Stimulated activated CD8-positive, alpha-beta memory T cell treated with anti-CD3 and anti-CD28 coated beads, Interleukin-4, amount 100 ng/mL, for 24 hours (primary cell): ENCODE measurements at regions not wholly inside any gene's neighbourhood (a gene's known extent, or its start where the extent isn't known, plus 50 kb on each side); places are given as distances from the start of the nearest gene placed in this dataset.

Source experiments
- DNase-seq: peaks from one replicate; pipeline ENCODE4 v3.0.0-alpha.2; 2020; ENCODE audit warnings: low read depth

DNA sequence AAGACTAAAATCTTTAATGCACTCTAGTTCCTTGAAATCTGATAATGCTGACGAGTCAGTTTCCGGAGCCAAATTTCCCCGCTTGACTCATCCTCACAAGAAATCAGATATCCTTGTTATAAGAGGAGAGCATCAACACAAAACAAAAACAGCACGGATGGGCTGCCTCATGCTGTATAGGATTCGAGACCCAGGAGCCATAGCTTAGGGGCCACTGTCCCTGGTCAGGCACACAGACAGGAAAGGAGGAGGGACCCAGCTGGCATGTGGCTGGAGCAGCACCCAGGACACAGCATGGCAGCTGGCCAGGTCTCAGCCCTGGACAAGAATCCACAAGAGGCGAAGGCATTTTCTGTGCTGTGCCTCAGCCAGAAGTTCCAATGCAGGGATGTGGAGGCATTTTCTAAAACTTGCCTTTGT is 110.2 kb upstream of the SPATA13 start:
- no peak for DNase-seq

DNA sequence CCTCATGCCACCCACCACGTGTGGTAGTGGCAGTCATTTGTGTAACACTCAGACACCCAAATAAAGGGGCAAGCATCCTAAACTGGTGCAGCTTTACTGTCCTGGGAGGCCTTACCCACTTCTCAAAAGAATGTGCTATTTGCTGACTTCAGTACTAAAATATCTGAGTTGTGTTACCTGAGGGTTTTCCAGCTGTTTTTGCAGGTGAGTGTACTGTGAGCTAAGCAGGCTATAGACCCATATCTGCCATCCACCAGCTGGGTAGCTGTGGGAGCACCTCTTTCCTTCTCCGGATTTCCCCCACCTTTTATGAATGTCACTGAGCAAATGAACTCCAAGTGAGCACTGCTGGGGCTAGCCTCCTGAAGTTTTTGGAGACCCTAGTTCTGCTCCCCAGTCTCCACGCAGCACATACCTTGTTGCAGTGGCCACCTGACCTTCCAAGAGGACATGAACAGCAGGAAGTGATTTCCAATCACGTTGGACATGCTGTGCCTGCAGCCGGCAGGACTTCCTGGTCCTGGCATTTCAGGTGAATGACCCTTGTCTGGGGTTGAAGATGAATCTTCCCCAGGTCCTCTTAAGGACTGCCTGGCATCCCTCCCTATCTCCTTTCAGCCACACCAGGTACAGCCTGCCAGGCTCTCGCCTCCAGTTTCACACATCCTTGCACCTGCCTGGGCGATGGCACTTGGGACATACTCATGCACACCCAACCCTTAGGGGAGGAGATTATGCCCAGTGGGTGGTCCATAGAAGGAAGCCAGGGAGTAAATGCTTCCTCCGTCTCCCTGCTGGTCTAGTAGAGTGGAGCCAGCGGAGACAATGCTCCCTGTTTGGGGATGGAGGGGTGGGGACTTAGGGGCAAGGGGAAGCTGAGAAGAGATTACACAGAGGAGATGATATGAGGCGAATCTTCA is 109.5 kb upstream of the SPATA13 start:
- no peak for DNase-seq

DNA sequence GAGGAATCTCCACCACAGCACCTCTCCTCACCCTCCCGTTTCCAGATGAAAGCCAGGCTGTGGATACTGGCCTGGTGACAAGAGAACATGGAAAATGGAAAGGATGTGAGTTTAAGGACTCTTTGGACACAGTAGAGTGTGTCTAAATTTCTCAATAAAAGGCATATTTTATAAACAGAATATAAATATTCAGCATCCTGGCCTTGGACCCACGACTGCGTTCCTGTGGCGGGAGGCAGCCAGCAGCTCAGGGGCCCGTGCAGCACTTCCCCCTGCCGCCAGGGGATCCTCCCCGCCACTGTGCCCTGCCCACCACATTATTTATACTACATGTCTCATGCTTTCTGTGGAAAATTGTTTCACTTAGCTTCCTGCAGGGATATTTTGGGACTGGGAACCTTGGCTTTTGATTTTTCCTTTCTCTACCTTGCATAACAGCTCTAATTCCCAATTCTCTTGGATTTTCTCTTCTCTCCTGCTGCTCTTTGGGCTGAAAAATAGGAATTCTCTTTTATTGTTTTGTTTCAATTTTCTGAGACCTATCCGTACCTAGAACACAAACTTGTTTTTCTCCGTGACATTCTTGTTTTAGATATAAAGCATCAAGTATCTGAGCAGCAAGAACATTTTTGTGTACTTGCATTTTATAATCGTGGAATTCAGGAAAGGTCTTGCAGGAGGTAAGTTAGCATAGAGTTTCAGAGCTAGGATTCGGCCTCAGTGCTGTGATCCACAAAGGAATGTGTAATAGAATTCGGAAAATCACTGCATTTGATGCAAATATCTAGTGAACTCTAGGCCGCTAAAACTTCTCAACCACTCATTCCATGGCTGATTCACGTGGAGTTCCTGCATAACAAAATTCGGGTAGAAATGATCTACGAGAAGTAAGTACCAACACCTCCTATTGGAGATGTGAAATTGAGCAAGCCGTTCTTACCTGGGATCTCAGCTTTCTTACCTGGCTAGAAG is 107.7 kb upstream of the SPATA13 start:
- no peak for DNase-seq

DNA sequence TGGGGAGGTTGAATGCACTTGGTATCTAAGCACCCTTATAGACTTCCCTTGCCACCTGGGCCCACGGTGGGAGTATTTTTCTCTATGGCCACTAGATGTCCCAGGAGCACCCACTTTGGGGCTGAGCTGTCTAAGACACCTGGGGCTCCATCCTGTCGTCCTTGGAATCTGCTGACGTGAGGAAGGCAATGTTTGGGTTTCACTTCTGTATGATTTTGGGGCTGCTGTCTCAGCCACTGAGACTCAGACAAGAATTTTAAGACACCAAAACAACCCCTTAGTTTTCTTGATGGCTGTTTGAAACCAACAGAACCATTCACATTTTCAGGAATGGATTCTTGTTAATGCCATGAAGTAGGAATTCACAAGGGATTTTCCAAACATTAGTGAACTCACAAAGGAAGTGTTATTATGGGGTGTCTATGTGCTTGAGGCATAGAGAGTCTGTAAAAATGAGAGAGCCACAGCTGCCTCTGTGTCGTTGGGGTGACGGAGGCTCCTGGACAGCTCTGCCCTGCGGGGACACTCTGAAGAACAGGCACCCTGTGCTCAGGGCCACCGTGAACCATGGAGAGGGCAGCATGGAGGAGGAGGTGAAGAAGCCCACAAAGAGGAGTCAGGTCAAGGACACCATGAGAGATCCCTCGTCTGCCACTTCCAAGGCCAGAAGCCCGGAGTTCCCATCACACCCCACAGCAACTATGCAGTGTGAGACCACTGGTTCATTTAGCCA is 106.8 kb upstream of the SPATA13 start:
- peak; percentile 36 for DNase-seq

DNA sequence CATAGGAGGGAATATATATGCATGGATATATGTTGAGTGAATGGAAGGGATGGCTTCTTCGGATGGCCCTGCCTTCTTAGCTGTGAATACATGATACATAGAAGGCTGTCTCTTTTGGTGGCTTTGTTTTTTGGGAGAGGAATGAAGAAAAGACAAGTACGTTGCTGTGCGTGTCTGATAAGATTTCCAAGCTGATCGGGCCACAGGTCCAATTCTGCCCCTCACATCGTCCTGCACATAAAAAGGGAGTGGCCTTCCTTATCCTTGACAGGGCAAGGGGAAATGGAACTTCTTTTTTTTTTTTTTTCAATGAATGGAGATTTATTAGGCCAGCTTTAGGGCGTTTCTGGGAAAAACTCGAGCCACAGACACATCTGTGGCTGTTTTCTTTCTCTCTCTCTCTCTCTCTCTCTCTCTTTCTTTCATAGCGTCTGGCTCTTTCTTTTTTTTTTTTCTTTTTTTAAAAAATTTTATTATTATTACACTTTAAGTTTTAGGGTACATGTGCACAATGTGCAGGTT is 103.8 kb upstream of the SPATA13 start:
- no peak for DNase-seq

DNA sequence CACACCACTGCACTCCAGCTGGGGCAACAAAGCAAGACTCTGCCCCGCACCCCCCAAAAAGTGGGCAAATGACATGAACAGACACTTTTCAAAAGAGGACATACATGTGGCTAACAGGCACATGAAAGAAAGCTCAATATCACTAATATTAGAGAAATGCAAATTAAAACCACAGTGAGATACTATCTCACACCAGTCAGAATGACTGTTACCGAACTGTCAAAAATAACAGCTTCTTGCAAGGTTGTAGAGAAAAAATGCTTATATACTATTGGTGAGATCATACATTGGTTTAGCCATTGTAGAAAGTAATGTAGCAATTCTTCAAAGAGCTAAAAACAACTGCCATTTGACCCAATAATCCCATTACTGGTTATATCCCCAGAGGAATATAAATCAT is 99.5 kb upstream of the SPATA13 start:
- no peak for DNase-seq

DNA sequence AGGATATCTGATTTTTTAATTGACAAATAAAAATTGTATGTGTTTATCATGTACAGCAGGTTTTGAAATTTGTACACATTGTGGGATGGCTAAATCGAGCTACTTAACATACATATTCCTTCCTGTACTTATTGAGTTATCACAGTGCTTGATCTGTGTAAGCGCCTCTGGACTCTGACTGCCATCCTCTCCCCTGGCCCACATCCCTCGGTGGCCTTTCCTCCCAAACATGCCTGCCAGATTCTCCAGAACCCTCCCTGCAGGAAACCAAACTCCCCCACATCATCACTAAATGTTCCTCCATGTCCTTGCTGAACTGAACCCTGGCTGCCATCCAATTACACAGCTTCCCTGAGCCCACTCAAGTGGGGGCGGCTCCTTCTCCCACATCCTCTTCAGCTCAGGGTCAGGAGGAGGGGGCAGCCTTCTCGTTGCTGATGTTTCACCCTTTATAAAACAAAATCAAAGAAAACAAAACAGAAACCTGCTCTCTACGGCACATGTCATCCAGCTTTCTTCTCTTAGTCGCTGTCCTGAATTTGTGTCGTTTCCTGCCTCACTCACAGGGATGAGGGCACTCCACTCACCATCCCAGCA is 97.1 kb upstream of the SPATA13 start:
- DNase-seq: no peak

DNA sequence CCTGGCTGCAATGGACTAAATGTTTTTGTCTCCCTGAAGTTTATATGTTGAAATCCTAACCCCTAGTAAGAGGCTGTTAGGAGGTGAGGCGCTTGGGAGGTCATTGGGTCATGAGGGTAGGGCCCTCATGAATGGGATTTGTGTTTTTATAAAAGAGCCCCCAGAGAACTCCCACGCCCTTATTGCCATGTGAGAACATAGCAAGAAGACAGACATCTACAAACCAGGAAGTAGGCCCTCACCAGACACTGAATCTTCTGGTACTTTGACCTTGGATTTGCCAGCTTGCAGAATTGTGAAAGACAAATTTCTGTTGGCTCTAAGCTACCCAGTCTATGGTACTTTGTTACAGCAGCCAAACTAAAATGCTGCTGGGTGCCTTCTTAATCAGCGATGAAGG is 96.1 kb upstream of the SPATA13 start:
- no peak for DNase-seq

DNA sequence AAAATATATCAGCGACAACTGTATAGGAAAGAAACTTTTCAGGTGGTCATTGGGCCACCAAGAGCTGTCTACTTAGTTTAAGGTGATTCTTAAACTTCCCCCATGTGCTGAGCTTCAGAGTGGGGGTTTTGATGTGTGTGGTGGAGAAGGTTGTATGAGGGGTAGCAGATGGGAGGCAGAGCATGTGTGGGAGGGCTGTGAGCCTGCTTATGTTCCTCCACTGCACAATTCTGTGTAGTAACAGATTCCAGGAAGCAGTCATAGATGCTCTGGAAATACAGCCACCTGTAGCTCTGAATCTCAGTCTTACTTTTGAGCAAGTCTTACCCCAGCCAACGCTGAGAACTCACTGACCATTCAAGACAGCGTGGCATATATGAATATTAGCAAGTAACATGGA is 95.3 kb upstream of the SPATA13 start:
- no peak for DNase-seq

DNA sequence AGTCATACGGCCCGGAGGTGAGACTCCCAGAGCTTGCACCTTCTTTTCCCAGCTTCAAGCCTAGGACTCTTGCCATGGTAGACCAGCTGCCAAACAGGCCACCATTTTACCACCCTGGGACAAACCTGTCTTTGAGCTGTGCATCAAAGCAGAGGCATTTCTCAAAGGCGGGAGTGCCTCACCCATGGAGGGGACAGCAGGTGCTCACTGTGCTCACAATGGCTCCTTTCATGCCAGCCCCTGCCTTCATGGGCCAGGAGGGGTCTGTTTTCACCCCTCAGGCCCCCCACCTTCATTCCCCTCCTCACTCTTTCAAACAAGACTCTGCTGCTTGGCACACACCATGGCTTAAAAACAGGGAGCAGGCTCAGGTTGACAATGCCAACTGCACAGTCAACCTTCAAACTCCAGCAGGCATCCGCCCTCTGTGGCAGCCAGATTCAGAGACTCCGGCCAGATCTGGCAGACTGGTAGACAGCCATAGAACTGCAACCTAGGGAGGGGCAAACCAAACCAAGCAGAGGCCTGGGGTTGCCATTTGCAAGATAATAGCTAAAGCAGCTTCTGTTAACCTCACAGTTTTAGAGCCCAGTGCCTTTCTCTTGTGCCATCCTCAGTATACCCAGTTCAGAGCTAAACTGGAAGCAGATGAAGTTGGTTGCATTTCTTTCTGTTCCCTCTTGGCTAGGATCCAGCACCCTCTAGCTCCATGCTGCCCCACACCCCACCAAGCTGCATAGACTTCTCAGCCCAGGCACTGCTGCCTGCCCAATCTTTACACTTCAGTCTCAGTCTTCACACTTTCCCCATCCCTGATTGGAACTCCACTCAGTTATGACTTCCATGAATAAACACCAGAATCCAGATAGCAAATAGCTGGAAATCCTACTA is 93.9 kb upstream of the SPATA13 start:
- DNase-seq: no peak

DNA sequence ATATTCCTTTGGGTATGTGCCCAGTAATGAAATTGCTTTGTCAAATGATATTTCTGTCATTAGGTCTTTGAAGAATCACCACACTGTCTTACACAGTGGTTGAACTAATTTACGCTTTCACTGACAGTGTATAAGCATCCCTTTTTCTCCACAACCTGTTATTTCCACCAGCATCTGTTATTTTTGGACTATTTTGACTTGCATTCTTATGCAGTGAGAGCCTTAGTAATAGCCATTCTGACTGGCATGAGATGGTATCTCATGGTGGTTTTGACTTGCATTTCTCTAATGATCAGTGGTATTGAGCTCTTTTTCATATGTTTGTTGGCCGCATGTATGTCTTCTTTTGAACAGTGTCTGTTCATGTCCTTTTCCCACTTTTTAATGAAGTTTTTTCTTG is 92.0 kb upstream of the SPATA13 start:
- no peak for DNase-seq

DNA sequence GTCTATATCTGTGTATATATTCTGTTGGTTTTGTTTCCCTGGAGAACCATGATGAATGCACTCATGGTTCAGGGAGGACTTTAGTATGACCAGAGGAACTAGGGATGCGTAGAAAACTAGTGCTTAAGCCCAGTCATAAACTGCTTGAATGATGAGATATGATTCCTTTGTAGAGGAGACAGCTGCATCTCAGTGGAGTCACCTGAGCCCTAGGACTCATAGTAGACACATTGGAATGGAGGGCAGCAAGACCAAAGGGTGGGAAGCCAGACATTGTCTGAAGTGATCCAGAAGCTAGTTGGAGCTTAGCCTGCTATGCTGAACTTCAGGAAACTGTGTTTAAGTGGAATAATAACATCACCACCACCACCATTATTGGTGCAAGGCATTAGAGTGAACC is 89.5 kb upstream of the SPATA13 start:
- DNase-seq: no peak

DNA sequence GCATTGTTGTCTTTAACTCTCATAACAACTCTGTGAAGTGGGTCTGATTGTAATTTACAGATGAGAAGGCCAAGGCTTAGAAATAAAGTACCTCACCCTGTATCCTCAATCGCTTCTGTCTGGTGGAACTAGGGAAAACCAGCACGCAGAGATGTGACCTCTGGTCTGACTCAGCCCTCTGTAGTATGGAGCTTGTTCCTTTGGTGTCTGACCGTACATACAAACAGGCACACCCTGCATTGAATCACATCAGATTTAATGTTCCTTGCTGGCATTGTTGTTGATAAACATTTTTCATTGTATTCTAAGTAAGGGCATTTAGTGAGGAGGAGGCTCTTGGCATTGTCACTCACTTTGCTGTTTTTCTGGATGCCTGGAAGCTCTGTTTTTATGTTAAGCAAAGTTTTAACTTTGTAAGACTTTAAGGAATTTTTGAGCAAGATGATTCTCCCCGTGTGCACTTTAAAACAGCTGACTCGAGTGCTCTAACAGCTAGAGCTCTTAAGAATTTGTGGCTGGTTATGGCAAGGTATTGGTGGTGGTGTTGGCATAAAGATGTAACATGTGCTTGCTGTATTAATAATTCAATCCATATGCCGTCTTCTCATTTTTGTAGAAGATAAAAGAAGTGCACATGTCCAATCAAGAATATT is 89.0 kb upstream of the SPATA13 start:
- DNase-seq: no peak

DNA sequence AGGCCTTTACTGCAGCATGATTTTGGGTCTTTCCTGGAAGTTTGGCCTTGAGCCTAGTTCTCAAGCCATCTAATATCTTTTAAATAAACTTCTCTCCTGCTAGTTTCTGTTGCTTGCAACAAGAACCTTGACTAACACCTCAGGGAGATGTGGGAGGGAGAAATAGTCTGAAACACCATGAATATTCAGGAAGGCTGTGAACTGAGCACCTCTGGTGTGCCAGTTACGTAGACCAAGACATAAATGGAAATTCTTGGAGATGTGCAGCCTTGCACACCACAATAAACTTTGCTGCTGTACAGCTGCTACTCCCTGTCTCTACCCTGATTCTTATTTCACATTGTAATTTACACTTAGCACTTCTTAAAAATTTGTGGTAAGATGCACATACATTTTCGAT is 86.9 kb upstream of the SPATA13 start:
- DNase-seq: no peak

DNA sequence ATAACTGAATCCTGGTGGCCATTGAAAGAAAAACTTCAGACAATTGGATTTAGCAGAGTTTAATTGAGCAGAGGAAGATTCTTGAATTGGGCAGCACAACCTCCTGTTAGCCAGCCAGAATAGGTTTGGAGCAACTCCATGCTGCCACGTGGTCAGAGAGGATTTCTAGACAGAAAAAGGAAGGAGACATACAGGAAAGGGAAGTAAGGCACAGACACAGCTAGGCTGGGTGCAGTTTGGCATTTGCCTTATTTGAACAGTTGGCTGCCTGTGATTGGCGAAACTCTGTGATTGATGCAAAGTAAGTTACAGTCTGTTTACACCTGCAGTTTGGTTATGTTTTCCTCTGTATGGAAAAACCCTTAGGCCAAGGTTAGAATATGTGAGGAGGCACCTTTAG is 85.8 kb upstream of the SPATA13 start:
- no peak for DNase-seq

DNA sequence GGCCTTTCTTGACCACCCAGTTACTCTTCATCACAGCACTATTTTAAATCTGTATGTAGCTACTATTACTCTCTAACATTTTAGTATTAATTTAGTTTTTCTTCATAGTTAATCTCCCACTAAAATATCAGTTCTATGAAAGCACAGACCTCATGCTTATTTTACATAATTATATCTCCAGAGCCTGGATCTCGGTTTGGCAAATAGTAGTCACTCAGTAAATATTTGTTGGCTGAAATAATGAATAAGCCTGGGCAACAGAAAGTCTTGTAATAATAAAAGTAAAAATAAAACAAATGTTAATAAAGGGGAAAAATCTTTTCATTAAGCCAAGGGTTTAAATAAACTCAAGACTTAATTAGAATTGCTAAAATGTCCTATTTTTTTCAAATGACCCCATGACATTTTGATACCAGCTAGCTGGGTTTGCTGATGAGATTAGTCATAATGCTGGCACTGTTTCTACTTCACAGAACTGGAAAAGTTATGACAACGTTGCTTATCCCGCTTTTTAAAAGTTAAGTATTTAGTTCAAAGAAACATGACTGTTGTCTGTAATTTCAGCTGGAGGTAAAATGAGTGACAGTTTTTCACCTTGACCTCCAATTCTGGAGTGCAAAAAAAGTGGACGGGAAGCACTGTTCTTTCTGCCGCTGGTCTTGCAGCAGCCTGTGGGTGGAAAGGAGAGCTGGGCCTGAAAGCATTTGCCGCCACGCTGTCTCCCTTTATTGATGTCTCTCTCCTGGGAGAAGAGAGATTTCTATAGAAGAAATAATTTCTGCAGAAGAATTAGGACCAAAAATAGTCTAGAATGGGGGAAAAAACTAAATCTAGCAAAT is 85.2 kb upstream of the SPATA13 start:
- DNase-seq: no peak

DNA sequence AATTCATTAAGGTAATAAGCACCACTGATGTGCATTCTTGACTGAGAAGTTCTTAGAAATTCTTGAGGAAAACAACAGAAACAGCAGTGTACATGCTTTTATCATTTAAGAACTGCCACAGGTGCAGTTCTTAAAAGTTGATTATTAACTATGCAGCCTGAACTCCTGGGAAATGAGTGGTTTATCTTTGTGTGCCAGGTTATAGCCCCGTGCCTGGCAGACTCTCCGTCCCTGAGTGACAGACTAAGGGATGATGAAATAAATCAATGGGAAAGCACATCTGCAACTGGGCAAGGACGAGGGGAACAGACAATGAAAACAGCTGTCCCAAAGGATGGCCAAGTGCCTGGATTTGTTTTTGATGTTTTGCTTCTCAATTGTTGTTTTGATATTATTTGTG is 84.4 kb upstream of the SPATA13 start:
- DNase-seq: no peak

DNA sequence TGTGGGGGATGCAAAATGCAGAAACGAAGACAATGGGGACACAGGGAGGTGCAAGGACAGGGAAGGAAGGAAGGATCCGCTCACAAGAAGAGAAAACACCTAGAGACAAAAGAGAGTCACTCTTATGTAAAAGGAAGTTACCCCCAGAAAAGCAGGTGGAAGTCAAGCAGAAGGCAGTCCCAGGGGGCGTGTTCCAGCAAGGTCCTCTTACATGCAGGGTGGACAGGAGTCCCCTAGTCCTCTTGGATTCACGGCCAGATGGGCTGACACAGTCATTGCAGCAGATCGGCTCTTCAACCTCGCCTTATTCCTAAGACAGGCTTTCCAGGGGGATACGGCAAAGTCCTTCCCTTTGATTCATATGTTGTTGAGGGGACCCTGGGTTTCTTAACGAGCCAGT is 83.9 kb upstream of the SPATA13 start:
- no peak for DNase-seq

DNA sequence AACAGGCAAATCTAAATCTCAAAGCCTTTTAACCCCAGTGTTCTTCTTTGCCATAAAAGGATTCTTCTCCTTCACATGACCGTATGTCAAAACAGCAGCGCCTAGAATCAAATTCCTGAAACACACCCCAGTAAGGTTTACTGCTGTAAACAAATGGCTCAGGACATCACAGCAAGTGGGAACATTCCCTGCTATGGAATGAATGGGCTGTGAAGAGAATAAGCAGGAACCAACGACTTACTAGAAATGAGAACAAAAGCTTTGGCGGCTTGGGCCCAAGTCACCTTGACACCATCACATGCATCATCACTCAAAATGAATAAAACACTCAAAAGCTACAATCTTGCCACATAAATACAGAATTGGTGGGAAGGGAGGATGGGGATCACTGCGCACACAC is 80.4 kb upstream of the SPATA13 start:
- DNase-seq: no peak
